Prostate gland (tissue), 2 donors: ENCODE measurements at regions not wholly inside any gene's neighbourhood (a gene's known extent, or its start where the extent isn't known, plus 50 kb on each side); places are given as distances from the start of the nearest gene placed in this dataset.

Experiments used
- CTCF ChIP-seq, 4 experiments: fragments of 200-600 bp in 2 of 4; fragments of 450-650 bp in 2 of 4; sonication (generic) in 2 of 4; IDR thresholded peaks; 1 replicate in 3 of 4; 2 replicates in 1 of 4; pipeline ENCODE4 v1.5.1; 2016 to 2019; ENCODE audit warnings: antibody characterized with exemption in 4 of 4, mild to moderate bottlenecking in 2 of 4, moderate library complexity in 2 of 4
- POLR2A ChIP-seq: fragments of 450-650 bp; IDR thresholded peaks from one replicate; pipeline ENCODE4 v1.6.1; 2016; ENCODE audit warnings: antibody characterized with exemption, mild to moderate bottlenecking

- peak; percentile 43 to 70 (median 61) for TF ChIP-seq CTCF (IDR thresholded peaks at IDR 0.05)
- TF ChIP-seq POLR2A, result no peak
Measured at GRCh38 chr7:131692131-131692960, 135.9 kb upstream of the PODXL start.
